ENCODE measurements at regions not wholly inside any gene's neighbourhood (a gene's known extent, or its start where the extent isn't known, plus 50 kb on each side); places are given as distances from the start of the nearest gene placed in this dataset.

DNA sequence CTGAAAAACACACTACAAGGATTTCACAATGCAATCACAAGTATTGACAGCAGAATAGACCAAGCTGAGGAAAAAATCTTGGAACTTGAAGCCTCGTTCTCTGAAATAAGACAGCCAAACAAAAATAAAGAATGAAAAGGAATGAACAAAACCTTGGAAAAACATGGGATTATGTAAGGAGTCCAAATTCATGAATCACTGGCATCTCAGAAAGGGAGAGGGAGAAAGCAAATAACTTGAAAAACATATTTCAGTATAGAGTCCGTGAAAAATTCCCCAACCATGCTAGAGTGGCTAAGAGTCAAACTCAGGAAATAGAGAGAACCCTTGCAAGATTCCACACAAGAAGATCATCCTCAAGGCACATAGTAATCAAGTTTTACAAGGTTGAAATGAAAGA lies 178.5 kb upstream of the CTSO start:
- WGBS, 2 donors = 61 to 67% methylated on average over 2 of the region's 2 CpGs
- no peak for TF ChIP-seq POLR2A (IDR thresholded peaks at IDR 0.05)
- TF ChIP-seq, protein P1, sequence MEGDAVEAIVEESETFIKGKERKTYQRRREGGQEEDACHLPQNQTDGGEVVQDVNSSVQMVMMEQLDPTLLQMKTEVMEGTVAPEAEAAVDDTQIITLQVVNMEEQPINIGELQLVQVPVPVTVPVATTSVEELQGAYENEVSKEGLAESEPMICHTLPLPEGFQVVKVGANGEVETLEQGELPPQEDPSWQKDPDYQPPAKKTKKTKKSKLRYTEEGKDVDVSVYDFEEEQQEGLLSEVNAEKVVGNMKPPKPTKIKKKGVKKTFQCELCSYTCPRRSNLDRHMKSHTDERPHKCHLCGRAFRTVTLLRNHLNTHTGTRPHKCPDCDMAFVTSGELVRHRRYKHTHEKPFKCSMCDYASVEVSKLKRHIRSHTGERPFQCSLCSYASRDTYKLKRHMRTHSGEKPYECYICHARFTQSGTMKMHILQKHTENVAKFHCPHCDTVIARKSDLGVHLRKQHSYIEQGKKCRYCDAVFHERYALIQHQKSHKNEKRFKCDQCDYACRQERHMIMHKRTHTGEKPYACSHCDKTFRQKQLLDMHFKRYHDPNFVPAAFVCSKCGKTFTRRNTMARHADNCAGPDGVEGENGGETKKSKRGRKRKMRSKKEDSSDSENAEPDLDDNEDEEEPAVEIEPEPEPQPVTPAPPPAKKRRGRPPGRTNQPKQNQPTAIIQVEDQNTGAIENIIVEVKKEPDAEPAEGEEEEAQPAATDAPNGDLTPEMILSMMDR (IDR thresholded peaks at IDR 0.05) = no peak

DNA sequence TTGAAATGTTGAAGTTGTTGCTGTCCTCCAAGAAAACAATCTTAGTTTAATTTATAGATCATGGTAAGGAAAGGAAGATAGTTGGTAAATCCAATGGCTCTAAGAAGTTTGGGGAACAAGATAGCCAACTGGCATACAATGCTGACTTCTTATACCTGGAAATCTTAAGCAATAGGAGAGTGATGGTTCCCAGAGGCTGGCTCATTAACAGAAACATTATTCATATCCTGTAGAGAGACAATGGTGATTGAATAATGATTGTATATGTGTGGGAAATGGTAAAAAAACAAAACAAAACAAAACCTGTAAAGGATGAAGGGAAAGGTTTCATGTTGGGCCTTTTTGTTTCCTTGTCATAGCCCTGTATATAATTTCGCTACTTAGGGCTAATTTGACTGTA lies 174.9 kb upstream of the CTSO start:
- TF ChIP-seq, protein P1 (IDR thresholded peaks at IDR 0.05) = no peak
- no peak for TF ChIP-seq POLR2A (IDR thresholded peaks at IDR 0.05)
- 0 to 46% methylated on average over 1 of the region's 1 CpG for WGBS, 2 donors
- intact Hi-C loops (cut with DNase I; ENCODE audit: low total_unique reads) = no loop called here
- no peak for DNase-seq (ENCODE audit: low spot score in 2 of 2)
- no peak overlapping the region for H3K4me3 ChIP-seq (ENCODE audit: low read depth, poor library complexity, severe bottlenecking)

More for the DNA sequence above, 178.5 kb upstream of the CTSO start:
- no peak for DNase-seq (ENCODE audit: low spot score in 2 of 2)
- intact Hi-C loops (cut with DNase I; ENCODE audit: low total_unique reads) = no loop called here
- no peak overlapping the region for H3K4me3 ChIP-seq (ENCODE audit: low read depth, poor library complexity, severe bottlenecking)

DNA sequence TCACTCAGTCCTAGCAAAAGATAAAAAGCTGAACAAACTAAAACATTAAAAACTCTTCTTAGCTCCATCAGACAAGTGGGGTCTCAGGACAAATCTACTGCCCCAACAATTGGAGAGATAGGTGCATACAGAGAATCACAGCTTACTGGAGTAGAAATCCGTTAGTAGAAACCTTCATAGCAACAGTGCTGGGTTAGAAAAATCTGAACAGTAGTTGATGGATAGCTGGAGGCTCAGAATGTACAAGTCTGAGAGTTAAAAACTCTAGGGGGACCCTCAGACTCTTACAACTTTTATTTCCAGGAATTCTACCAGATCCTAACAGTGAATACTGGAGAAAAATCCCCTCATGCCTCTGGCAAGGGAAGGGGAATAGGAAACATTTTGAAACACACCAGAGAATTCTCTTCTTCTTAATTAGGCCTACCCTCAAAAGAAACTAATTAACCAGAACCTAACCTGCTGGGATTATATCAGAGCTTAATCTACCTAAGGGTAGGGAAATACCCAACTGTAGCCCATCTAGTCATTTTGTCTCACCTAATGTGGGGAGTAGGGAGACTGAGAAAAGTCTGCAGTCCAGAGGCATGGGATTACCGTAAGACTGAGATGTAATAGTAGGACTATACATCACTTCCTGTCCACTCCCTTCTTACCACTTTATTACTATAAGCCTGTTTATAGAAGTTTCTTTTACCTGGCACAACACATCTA lies 165.0 kb upstream of the CTSO start:
- 87 to 95% methylated on average over 2 of the region's 2 CpGs for WGBS, 2 donors
- intact Hi-C loops (cut with DNase I; ENCODE audit: low total_unique reads) = no loop called here
- no peak for TF ChIP-seq POLR2A (IDR thresholded peaks at IDR 0.05)
- TF ChIP-seq, protein P1 (IDR thresholded peaks at IDR 0.05) = no peak
- H3K4me3 ChIP-seq (ENCODE audit: low read depth, poor library complexity, severe bottlenecking) = no peak overlapping the region
- no peak for DNase-seq (ENCODE audit: low spot score in 2 of 2)

- no peak for TF ChIP-seq POLR2A (IDR thresholded peaks at IDR 0.05)
- TF ChIP-seq, protein P1 (IDR thresholded peaks at IDR 0.05) = no peak
- 2 to 54% methylated on average over 1 of the region's 1 CpG for WGBS, 2 donors
- H3K4me3 ChIP-seq (ENCODE audit: low read depth, poor library complexity, severe bottlenecking) = no peak overlapping the region
- intact Hi-C loops (cut with DNase I; ENCODE audit: low total_unique reads) = no loop called here
- no peak for DNase-seq (ENCODE audit: low spot score in 2 of 2)
Measured at GRCh38 chr4:156117743-156118142, 164.1 kb upstream of the CTSO start.

DNA sequence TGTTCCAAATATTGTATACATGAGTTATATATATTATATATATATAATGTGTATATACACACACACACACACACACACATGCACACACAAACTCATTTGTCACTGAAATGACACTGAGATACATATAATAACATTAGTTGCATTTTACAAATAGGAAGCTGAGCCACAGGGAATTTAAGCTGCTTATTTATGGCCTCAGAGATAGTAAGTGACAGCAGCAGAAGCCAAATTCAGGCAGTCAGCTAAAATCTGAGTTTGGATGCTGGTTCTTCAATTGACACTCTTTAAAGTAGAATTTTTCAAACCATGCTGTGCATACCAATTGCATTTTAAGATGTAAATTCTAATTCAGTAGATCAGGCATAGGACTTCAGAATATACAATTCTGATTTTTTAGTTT lies 163.3 kb upstream of the CTSO start:
- no peak for DNase-seq (ENCODE audit: low spot score in 2 of 2)
- TF ChIP-seq POLR2A (IDR thresholded peaks at IDR 0.05) = no peak
- TF ChIP-seq, protein P1 (IDR thresholded peaks at IDR 0.05) = no peak
- H3K4me3 ChIP-seq (ENCODE audit: low read depth, poor library complexity, severe bottlenecking) = no peak overlapping the region
- intact Hi-C loops (cut with DNase I; ENCODE audit: low total_unique reads) = no loop called here

Data from lower leg skin (tissue), 4 donors.